ENCODE measurements at regions not wholly inside any gene's neighbourhood (a gene's known extent, or its start where the extent isn't known, plus 50 kb on each side); places are given as distances from the start of the nearest gene placed in this dataset.

DNA sequence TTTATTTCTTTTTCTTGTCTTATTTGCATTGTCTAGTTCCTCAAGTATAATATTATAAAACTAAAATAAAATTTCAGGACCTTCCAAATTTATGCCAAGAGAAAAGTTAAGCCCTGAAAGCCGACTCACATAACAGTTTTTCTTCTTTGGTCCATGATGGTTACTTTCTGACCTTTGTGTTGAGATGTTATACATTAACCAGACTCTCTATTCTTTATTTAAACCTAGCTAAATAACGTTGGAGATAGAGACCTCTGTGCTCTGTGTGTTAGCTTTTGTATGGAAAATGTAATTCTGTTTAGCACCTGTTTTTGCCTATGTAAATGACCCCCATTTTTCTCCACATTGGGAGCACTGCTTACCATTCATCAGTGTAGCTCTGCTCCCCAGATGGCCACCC is 352.4 kb downstream of the CD109 start:
- ATAC-seq (no peak), FAIRE-seq (no peak), DNase-seq (ENCODE audit: extremely low read depth in 1 of 4, low spot score in 3 of 4) (no peak)
- Histone ChIP-seq H3K36me3 (ENCODE audit: control insufficient read depth, insufficient read depth, low read length) (no peaks in the 10 kb centered on the region), H3K4me1 (replicated peaks in 1 of 2; ENCODE audit: control insufficient read depth in 2 of 2, insufficient read depth in 2 of 2, low read length in 2 of 2) (no peaks in the 10 kb centered on the region), H3K9me3 (replicated peaks; ENCODE audit: control insufficient read depth, insufficient read depth, low read depth, low read length) (no peaks in the 10 kb centered on the region), H3K4me2 (ENCODE audit: insufficient read depth, low read length) (no peak overlapping the region), H3K9ac (ENCODE audit: insufficient read depth in 1 of 2, low read depth in 2 of 2, low read length in 2 of 2) (no peak overlapping the region), H3K9me1 (ENCODE audit: control insufficient read depth, insufficient read depth, low read length) (no peaks in the 10 kb centered on the region), H3K27me3 (ENCODE audit: control insufficient read depth in 2 of 2, insufficient read depth in 2 of 2, low read length in 2 of 2) (no peaks in the 10 kb centered on the region), H3K79me2 (ENCODE audit: control insufficient read depth, insufficient read depth, low read length) (no peaks in the 10 kb centered on the region), H4K20me1 (replicated peaks; ENCODE audit: control insufficient read depth, insufficient read depth, low read length) (no peaks in the 10 kb centered on the region), H3K27ac (ENCODE audit: extremely low read depth, low read depth, low read length) (no peak overlapping the region), H2AFZ (ENCODE audit: low read depth, low read length) (no peak overlapping the region), H3K4me3 (no peak overlapping the region)
- BruUV-seq (replicated peaks): no TSS peak
- intact Hi-C loops (cut with micrococcal nuclease) (no loop called here), in situ Hi-C loops (cut with MboI) (no loop called here)
- CTCF ChIA-PET (ENCODE audit: low intra/inter-chr PET ratio): no interaction called here
- POLR2A ChIA-PET: no interaction called here
- 7% methylated on average over 1 of the region's 2 CpGs for WGBS (ENCODE audit: insufficient coverage, low coverage, missing lambda C conversion rate)
- TF ChIP-seq ZNF77 (CRISPR knock-in tag; IDR thresholded peaks at IDR 0.05) (no peak), XRCC3 (IDR thresholded peaks at IDR 0.05) (no peak), GTF2A2 (tag; IDR thresholded peaks at IDR 0.05) (no peak), POLR2AphosphoS2 (IDR thresholded peaks at IDR 0.05; ENCODE audit: low read length) (no peak), LCOR (CRISPR knock-in tag; IDR thresholded peaks at IDR 0.05) (no peak)
- TF ChIP-seq, protein P1, sequence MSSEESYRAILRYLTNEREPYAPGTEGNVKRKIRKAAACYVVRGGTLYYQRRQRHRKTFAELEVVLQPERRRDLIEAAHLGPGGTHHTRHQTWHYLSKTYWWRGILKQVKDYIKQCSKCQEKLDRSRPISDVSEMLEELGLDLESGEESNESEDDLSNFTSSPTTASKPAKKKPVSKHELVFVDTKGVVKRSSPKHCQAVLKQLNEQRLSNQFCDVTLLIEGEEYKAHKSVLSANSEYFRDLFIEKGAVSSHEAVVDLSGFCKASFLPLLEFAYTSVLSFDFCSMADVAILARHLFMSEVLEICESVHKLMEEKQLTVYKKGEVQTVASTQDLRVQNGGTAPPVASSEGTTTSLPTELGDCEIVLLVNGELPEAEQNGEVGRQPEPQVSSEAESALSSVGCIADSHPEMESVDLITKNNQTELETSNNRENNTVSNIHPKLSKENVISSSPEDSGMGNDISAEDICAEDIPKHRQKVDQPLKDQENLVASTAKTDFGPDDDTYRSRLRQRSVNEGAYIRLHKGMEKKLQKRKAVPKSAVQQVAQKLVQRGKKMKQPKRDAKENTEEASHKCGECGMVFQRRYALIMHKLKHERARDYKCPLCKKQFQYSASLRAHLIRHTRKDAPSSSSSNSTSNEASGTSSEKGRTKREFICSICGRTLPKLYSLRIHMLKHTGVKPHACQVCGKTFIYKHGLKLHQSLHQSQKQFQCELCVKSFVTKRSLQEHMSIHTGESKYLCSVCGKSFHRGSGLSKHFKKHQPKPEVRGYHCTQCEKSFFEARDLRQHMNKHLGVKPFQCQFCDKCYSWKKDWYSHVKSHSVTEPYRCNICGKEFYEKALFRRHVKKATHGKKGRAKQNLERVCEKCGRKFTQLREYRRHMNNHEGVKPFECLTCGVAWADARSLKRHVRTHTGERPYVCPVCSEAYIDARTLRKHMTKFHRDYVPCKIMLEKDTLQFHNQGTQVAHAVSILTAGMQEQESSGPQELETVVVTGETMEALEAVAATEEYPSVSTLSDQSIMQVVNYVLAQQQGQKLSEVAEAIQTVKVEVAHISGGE (CRISPR knock-in tag; IDR thresholded peaks at IDR 0.05): no peak
- TF ChIP-seq, protein P2, sequence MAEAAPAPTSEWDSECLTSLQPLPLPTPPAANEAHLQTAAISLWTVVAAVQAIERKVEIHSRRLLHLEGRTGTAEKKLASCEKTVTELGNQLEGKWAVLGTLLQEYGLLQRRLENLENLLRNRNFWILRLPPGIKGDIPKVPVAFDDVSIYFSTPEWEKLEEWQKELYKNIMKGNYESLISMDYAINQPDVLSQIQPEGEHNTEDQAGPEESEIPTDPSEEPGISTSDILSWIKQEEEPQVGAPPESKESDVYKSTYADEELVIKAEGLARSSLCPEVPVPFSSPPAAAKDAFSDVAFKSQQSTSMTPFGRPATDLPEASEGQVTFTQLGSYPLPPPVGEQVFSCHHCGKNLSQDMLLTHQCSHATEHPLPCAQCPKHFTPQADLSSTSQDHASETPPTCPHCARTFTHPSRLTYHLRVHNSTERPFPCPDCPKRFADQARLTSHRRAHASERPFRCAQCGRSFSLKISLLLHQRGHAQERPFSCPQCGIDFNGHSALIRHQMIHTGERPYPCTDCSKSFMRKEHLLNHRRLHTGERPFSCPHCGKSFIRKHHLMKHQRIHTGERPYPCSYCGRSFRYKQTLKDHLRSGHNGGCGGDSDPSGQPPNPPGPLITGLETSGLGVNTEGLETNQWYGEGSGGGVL (CRISPR knock-in tag; IDR thresholded peaks at IDR 0.05): no peak
- TF ChIP-seq, protein P3, sequence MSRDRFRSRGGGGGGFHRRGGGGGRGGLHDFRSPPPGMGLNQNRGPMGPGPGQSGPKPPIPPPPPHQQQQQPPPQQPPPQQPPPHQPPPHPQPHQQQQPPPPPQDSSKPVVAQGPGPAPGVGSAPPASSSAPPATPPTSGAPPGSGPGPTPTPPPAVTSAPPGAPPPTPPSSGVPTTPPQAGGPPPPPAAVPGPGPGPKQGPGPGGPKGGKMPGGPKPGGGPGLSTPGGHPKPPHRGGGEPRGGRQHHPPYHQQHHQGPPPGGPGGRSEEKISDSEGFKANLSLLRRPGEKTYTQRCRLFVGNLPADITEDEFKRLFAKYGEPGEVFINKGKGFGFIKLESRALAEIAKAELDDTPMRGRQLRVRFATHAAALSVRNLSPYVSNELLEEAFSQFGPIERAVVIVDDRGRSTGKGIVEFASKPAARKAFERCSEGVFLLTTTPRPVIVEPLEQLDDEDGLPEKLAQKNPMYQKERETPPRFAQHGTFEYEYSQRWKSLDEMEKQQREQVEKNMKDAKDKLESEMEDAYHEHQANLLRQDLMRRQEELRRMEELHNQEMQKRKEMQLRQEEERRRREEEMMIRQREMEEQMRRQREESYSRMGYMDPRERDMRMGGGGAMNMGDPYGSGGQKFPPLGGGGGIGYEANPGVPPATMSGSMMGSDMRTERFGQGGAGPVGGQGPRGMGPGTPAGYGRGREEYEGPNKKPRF (IDR thresholded peaks at IDR 0.05; ENCODE audit: low read depth, low read length): no peak
- TF ChIP-seq, protein P4, sequence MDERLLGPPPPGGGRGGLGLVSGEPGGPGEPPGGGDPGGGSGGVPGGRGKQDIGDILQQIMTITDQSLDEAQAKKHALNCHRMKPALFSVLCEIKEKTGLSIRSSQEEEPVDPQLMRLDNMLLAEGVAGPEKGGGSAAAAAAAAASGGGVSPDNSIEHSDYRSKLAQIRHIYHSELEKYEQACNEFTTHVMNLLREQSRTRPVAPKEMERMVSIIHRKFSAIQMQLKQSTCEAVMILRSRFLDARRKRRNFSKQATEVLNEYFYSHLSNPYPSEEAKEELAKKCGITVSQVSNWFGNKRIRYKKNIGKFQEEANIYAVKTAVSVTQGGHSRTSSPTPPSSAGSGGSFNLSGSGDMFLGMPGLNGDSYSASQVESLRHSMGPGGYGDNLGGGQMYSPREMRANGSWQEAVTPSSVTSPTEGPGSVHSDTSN (CRISPR knock-in tag; IDR thresholded peaks at IDR 0.05; ENCODE audit: low read depth): no peak
- TF ChIP-seq, protein P4 (tag; conservative IDR thresholded peaks at IDR 0.05; ENCODE audit: low read depth): no peak

Measured in K562 (cell line).